GM19023 (cell line): ENCODE measurements at regions not wholly inside any gene's neighbourhood (a gene's known extent, or its start where the extent isn't known, plus 50 kb on each side); places are given as distances from the start of the nearest gene placed in this dataset.

ENCODE experiments used
- ATAC-seq: cut with Tn5 transposase; IDR thresholded peaks from one replicate; pipeline ENCODE4 v1.9.1; 2021; ENCODE audit warnings: mild to moderate bottlenecking, moderate library complexity; ENCODE audit not compliant: unreplicated experiment

- no peak for ATAC-seq
Measured at GRCh38 chr2:128797092-128797491, 478.4 kb upstream of the HS6ST1 start.

GRCh38 chr2:128797533-128797932 lies 478.9 kb upstream of the HS6ST1 start:
- peak; percentile 47 for ATAC-seq

- ATAC-seq: peak; percentile 92
Measured at GRCh38 chr2:128797937-128798336, 479.3 kb upstream of the HS6ST1 start.

- ATAC-seq: no peak
Measured at GRCh38 chr2:128798502-128799283, 480.0 kb upstream of the HS6ST1 start.

- no peak for ATAC-seq
Measured at GRCh38 chr2:128799284-128799552, 480.6 kb upstream of the HS6ST1 start.

- no peak for ATAC-seq
Measured at GRCh38 chr2:128799730-128800129, 481.1 kb upstream of the HS6ST1 start.

- no peak for ATAC-seq
Measured at GRCh38 chr2:128801576-128801975, 482.9 kb upstream of the HS6ST1 start.

GRCh38 chr2:128803222-128803621 lies 484.6 kb upstream of the HS6ST1 start:
- no peak for ATAC-seq

- ATAC-seq: no peak
Measured at GRCh38 chr2:128805237-128805636, 486.6 kb upstream of the HS6ST1 start.

GRCh38 chr2:128805918-128806317 lies 487.2 kb upstream of the HS6ST1 start:
- ATAC-seq: no peak

- no peak for ATAC-seq
Measured at GRCh38 chr2:128807317-128807716, 488.6 kb upstream of the HS6ST1 start.

- ATAC-seq: no peak
Measured at GRCh38 chr2:128808462-128809258, 490.0 kb upstream of the HS6ST1 start.

GRCh38 chr2:128809259-128809636 lies 490.6 kb upstream of the HS6ST1 start:
- no peak for ATAC-seq

- ATAC-seq: no peak
Measured at GRCh38 chr2:128809880-128810279, 491.2 kb upstream of the HS6ST1 start.

GRCh38 chr2:128812183-128812940 lies 493.7 kb upstream of the HS6ST1 start:
- no peak for ATAC-seq

- ATAC-seq: no peak
Measured at GRCh38 chr2:128813352-128814034, 494.8 kb upstream of the HS6ST1 start.

- no peak for ATAC-seq
Measured at GRCh38 chr2:128815248-128815647, 496.6 kb upstream of the HS6ST1 start.

- no peak for ATAC-seq
Measured at GRCh38 chr2:128817171-128817570, 498.5 kb upstream of the HS6ST1 start.

- no peak for ATAC-seq
Measured at GRCh38 chr2:128817813-128818212, 499.1 kb upstream of the HS6ST1 start.

GRCh38 chr2:128818248-128818647 lies 499.6 kb upstream of the HS6ST1 start:
- no peak for ATAC-seq
